HG03159 (cell line): ENCODE measurements at regions not wholly inside any gene's neighbourhood (a gene's known extent, or its start where the extent isn't known, plus 50 kb on each side); places are given as distances from the start of the nearest gene placed in this dataset.
"Not testable (repeated sequence)": the region's sequence is repeated elsewhere in the genome, so short reads cannot be mapped to it uniquely, and the experiment has no call there.

Experiments
- ATAC-seq: cut with Tn5 transposase; IDR thresholded peaks from one replicate; pipeline ENCODE4 v1.9.1; 2021; ENCODE audit warnings: mild to moderate bottlenecking, moderate library complexity; ENCODE audit not compliant: unreplicated experiment

DNA sequence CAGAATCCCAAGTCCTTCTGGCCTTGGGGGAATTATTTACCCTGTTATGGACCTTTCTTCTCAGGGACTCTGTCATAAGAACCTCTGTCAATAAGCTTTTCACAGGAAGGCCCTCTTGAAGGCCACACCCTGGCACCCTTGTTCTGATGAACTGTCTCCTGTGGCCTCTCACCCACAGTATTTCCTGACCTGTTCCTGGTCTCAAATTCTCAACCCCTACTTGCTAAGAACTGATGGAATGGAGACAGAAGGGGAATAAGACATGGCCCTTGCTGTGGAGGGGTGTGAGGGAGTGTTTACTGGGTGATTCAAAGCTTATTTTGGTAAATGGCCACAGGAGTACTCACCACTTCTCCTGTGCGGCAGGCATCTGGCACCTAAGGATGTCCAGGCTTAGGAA, 1082.9 kb downstream of the BCL11B start:
- no peak for ATAC-seq

GRCh38 chr14:98189511-98189910, 1082.5 kb downstream of the BCL11B start:
- ATAC-seq: no peak

DNA sequence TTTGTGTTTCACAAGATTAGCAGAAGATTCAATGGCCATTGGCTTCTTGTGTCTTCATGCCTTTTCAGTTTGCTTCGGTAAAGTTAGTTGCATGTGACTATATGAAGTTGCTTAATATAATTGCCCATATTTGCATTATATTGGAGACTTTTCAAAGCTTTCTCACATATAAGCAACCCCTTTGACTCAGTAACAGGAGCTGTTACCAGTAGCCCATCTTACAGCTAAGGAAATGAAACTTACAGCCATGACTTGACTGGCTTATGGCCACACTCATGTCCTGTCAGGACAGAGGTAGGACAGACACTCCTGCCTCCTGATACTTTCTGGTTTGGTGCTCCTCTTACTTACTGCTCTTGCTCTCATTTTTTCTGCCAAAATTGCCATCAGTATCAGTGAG, 1082.1 kb downstream of the BCL11B start:
- no peak for ATAC-seq

DNA sequence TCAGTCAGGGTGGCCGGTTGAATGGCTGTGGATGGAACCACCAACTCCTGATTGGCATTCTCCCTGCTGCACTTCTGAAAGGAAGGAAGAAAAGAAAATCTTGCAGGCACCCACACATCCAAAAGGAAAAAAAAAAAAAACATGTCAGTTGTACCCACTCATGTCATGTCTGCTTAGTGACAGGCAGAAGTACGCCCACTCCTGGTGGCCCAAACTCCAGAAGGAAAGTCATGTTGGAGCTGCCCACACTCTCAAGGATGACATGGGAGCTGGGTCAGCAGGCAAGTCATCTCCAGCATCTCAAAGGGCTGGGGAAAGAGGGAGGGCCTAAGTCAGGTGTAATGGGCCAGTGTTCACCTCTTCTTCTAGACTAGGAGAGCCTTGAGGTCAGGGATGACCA, 1079.1 kb downstream of the BCL11B start:
- ATAC-seq: no peak

GRCh38 chr14:98194821-98195220, 1077.2 kb downstream of the BCL11B start:
- ATAC-seq: no peak

GRCh38 chr14:98195256-98195655, 1076.7 kb downstream of the BCL11B start:
- no peak for ATAC-seq

- ATAC-seq: no peak
These were observed 1074.1 kb downstream of the BCL11B start for GRCh38 chr14:98197933-98198332.

GRCh38 chr14:98198385-98198784, 1073.6 kb downstream of the BCL11B start:
- no peak for ATAC-seq

- no peak for ATAC-seq
These were observed 1071.4 kb downstream of the BCL11B start for GRCh38 chr14:98200601-98201000.

GRCh38 chr14:98203421-98203820, 1068.6 kb downstream of the BCL11B start:
- ATAC-seq: no peak

DNA sequence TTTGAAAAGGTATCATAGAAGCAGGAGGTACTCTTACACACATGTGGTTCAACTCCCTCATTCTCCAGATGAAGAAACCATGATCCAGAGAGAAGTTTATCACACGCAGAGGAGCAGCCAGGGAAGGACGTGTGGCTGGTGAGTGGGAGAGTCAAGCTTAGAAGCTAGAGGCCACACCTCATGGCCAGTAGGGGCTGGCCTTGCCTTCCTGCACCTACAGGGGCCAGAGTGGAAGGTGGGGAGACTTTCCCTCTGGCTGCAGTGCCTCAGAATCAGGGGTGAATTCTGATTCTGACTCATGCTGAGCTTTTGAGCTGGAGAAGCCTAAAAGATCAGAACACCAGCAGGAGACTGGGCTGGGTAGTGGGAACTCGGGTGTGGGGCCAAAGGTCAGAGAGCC, 1067.9 kb downstream of the BCL11B start:
- ATAC-seq: no peak

DNA sequence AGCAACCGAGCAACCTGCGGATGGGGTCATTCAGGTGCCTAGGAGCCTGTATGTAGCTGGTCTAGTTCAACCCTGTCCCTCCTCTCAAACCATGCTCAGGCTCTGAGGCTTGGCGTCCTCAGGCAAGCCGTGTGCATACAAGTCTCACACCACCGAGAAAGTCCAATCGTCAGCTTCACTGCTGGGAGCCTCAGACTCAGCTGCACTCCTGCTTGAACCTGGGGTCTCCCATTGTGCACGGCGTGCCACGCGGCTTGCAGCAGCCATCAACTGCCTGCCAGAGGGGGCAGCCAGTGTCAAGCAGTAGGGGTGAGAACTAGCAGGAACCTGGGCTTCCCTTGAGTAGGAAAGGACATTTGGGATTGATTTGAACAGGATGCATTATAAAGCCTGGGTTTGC, 1064.6 kb downstream of the BCL11B start:
- ATAC-seq: no peak

DNA sequence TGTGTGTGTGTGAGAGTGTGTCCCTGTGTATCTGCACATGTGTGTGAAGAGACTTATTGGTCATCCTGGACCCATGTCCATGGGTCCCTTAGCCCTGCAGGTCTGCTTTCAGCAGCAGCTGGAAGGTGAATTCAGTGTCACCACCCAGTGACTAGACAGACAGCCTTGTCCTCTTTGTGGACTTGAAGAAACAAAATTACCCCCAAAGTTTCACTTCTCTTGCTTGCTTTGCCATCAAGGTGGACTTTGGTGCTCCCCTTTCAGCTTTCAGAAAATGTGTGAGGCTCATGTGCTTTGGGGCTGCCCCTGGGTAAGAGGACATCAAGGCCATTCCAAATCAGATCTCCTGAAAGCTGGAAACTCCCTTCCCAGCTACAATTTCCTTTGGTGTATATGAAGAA, 1063.8 kb downstream of the BCL11B start:
- ATAC-seq: no peak

DNA sequence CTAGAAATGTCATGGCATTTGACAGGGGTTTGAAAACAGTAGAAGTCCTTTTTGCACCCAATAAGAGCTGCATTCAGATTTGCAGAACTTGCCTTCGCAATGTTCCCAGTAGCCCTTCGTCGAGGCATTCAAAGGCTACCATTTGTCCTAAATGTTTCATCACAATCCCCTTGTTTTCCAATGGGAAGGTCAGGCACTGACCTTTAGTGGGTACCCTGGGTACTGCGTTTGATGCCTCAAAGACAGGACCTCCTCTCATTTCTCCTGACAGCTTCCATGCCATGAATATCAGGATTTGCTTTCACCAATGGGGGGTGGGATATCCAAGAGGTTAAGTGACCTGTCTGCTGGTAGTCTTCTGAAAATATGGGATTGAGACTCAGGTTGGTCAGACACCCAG, 1063.1 kb downstream of the BCL11B start:
- no peak for ATAC-seq

DNA sequence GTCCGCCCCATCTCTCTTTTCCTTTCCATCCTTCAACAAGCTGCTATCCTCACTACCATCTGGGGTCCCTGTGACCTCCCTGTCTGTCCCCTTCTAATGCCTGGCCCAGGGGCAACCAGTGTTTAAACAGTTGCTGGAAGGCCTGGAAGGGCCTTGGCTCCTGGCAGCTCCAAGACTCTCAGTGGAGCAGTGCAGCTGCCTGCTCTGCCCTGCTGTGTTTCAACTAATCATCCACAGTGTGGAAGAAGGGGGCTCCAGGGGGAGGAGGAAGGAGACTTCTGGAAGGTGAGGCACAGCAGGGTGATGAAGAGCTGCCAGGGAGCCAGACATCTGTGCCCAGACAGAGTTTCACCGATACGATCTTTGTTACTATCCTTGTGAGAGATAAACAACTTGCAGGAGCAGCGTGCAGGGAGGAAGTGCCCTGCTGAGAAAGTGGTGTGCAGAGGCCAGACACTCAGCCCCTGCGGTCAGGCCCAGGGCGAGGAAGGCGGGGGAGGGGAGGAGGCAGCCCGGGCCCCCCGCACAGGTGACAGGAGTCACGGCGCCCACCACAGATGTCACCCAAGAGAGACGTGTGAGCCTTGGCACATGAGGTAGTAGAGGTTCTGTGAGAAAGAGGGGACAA, 1061.8 kb downstream of the BCL11B start:
- no peak for ATAC-seq

- ATAC-seq: no peak
These were observed 1054.5 kb downstream of the BCL11B start for GRCh38 chr14:98217530-98217929.

DNA sequence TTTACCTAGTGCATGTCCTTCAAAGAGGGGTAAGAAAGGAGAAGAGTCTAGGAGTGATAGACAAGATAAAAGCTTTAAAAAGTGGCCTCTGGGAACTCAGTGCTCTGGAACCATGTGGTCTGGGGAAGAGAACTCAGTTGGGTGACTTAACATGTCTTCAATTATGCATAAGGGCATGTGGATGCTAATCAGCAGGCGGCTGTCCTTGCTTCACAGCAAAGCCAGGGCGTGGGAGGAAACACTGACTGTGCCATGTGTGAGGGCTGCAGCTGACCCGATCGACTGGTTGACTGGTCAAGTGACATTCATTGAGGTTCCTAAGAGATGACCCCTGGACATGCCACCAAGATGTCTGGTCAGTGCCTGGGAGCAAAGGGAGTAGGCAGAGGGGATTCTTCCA, 1053.8 kb downstream of the BCL11B start:
- ATAC-seq: no peak

GRCh38 chr14:98219638-98220037, 1052.4 kb downstream of the BCL11B start:
- no peak for ATAC-seq

DNA sequence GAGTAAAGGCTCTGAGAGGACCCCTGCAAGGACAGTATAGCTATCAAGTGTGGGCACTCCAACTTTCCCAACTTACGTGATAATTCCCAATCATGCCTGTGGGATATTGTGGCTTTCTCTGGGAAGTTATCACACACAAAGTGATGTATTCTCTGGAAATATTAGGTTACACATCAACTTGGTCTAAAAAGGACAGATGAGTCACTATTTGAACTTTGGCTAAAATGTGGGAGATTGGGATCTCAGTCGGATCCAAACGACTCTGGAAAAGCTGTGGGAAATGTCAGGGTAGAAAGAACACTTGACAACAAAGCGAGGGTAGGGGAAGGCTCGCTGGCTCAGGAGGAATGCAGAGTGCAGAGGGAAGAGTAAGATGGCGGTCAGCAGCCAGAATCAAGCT, 1048.9 kb downstream of the BCL11B start:
- no peak for ATAC-seq

- not testable (repeated sequence) for ATAC-seq
These were observed 1048.3 kb downstream of the BCL11B start for GRCh38 chr14:98223710-98224109.

- no peak for ATAC-seq
These were observed 1045.6 kb downstream of the BCL11B start for GRCh38 chr14:98226411-98226810.

GRCh38 chr14:98227000-98227726, 1044.8 kb downstream of the BCL11B start:
- no peak for ATAC-seq

DNA sequence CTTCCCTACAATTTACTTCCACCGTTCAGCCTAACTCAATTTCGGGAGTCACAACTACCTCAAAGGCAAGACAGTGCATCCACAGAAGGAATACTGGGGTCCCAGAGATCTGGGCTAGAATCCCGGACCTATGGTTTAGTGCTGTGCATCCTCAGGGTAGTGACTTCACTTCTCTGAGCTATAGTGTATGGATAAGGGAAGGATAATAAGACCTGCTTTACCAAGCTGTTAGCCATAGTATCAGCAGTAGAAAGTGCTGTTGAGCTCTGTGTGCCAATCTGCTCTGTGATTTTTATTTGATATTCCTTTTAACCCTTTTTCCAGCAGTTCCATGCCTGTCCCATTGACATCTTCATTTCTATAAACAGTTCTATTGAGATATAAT, 1044.3 kb downstream of the BCL11B start:
- no peak for ATAC-seq
